Sigmoid colon (tissue), 4 donors: ENCODE measurements at regions not wholly inside any gene's neighbourhood (a gene's known extent, or its start where the extent isn't known, plus 50 kb on each side); places are given as distances from the start of the nearest gene placed in this dataset.

Source experiments
- CTCF ChIP-seq, 4 experiments: fragments of 450-650 bp in 3 of 4; fragments of 200-600 bp in 1 of 4; IDR thresholded peaks; one replicate each; pipeline ENCODE4 v1.5.1; 2016 to 2019; ENCODE audit warnings: antibody characterized with exemption in 4 of 4, mild to moderate bottlenecking in 3 of 4, moderate library complexity in 2 of 4
- EP300 ChIP-seq, 4 donors: sonication (generic); formaldehyde crosslinking; IDR thresholded peaks; one replicate each; pipeline ENCODE4 v1.6.1; 2017; ENCODE audit warnings: antibody characterized with exemption in 4 of 4
- POLR2A ChIP-seq, 2 donors: fragments of 450-650 bp; IDR thresholded peaks; one replicate each; pipeline ENCODE4 v1.6.1; 2016; ENCODE audit warnings: antibody characterized with exemption in 2 of 2, mild to moderate bottlenecking in 2 of 2, moderate library complexity in 2 of 2

- TF ChIP-seq POLR2A (IDR thresholded peaks at IDR 0.05): no peak
- no peak for TF ChIP-seq CTCF (IDR thresholded peaks at IDR 0.05)
- no peak for TF ChIP-seq EP300 (IDR thresholded peaks at IDR 0.05)
These were observed 329.8 kb upstream of the FRG2C start for GRCh38 chr3:75334299-75334698.
